GM18511 (cell line): ENCODE measurements at regions not wholly inside any gene's neighbourhood (a gene's known extent, or its start where the extent isn't known, plus 50 kb on each side); places are given as distances from the start of the nearest gene placed in this dataset.
"Not testable (repeated sequence)": the region's sequence is repeated elsewhere in the genome, so short reads cannot be mapped to it uniquely, and the experiment has no call there.

Source experiments
- ATAC-seq: cut with Tn5 transposase; IDR thresholded peaks from one replicate; pipeline ENCODE4 v1.9.1; 2021; ENCODE audit warnings: mild to moderate bottlenecking, moderate library complexity; ENCODE audit not compliant: unreplicated experiment

DNA sequence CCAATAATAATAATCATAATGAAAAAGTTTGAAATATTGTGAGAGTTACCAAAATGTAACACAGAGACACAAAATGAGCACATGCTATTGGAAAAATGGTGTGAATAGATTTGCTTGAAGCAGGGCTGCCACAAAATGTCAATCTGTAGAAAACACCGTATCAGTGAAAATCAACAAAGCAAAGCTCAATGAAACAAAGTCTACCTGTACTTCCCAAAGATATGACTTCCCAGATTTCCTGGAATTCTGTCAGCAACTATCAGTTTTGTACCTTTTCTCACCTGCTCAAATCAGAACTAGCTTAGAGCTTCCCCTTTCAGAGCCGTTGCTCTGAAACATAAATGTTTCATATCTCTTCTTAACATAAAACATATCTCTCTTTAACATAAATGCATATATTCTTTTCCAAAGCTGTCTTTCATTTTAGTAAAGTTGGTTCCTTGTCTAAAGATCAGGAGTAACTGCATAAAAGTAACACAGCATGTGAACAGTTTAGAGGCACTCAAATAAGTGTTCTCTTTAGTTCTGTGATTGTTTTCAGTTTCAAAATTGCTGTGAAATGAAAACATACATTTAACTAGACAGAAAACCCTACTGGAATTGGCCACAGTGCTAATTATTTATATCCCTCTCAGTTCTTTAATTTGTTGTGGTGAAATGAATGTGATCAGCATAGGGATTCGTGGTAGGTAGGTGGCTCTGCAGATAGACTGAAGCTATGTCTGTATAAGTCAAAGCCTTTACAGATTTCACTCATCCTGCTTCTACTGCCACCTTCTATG is 262.5 kb downstream of the KCNJ3 start:
- ATAC-seq, result peak; percentile 86

DNA sequence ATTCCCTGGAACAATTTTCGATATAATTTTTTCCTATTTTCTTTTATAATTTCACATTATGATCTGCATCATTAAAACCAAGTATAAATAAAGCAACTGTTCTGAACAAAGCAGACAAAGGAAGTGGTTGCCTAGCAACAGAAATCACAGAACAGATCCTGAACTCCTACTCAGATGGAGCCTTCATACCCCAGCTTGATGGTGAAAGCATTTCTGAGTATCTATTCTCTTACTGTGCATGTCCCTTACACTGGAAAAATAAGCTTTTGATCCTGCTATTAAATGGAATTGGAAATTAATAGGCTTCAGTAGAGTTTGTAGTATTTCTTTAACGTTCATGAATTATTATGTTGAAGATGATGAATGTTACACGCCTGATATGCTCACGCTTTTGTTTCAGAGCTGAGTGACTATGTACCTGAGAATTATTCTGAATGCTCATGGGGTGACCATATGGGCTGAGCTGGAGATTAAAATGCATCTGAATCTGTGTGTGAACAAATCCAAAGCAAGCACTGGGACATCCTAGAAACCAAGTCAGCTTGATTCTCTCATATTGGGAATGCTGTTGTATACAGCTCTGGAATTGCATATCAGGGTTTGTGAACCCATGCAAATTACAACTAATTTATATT is 254.0 kb downstream of the KCNJ3 start:
- ATAC-seq, result no peak

DNA sequence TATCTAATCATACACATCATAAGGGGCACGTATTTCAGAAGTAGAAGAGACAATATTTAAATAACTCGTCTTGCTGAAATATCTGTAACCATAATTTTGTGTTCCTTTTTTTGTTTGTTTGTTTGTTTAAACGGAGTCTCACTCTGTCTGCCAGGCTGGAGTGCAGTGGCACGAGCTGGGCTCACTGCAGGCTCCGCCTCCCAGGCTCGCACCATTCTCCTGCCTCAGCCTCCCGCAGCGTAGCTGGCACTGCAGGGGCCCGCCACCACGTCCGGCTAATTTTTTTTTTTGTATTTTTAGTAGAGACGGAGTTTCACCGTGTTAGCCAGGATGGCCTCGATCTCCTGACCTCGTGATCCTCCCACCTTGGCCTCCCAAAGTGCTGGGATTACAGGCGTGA is 248.9 kb downstream of the KCNJ3 start:
- ATAC-seq, result not testable (repeated sequence)

DNA sequence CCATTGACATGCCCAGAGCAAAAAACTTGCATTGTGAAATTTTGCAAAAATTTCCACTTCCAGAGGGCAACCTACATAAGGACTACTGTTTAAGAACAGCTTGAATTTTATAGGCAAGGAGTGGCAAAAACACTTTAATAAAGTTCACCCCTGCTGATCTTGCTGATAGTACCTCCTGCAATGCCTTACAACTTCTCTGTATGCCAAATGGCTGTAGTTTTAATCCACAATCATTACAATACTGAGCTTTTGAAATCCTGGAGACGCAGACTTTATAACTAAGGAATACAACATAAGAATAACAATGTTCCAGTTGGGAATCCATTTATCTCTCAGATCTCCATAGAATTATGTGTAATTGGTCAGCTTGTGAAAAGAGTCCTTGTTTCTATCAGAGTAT is 247.5 kb downstream of the KCNJ3 start:
- no peak for ATAC-seq

- ATAC-seq, result no peak
Observed at GRCh38 chr2:154941379-154941778, 242.9 kb downstream of the KCNJ3 start.

DNA sequence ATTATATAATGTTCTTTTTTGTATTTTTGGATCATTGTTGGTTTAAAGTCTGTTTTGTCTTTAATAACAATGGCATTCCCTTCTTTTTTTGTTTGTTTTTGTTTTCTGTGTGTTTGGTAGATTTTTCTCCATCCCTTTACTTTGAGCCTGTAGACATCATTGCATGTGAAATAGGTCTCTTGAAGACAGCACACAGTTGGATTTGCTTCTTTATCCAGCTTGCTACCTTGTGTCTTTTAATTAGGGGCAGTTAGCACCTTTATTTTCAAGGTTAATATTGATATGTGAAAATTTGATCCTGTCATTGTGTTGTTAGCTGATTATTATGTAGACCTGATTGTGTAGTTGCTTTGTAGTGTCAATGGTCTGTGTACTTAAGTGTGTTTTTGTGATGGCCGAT is 235.7 kb downstream of the KCNJ3 start:
- ATAC-seq, result no peak

- ATAC-seq, result no peak
Observed at GRCh38 chr2:154924531-154924930, 226.0 kb downstream of the KCNJ3 start.

DNA sequence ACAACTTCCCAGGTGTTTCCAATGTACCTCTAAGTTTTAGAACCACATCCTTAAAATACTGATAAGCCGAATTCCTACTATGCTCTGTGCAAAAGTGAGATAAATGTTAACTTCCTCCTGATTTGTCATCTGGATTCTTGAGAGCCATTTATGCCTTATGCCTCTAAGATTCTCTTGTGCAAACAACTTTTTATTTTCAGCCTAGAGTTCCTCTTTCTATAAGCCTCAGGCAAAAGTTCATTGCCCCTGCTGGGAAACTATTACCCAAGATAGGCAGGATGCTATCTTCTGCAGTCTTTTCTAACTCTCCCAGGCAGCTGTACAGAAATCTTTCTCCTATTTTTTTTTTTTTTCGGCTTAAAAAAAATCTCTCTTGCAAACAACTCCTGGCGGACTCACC is 216.1 kb downstream of the KCNJ3 start:
- no peak for ATAC-seq

GRCh38 chr2:154912215-154912614 is 213.7 kb downstream of the KCNJ3 start:
- ATAC-seq, result no peak

DNA sequence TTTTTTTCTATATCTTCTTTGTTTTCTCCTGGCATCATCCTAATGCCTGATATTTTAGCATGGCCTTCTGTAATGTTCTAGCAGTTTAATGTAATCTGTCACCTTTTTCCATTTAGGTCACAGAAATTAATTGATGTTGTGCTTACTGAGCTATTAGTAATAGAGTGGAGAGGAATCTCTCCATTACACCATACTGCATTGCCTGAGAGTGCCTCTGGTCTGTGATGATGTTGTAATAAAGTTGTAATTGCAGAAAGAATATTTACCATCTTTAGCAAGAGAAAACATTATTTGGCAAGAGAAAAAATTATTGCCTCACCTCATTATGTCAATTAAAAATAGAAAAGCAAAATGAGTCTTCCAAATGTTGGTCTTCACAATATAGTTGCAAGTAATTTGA is 213.2 kb downstream of the KCNJ3 start:
- ATAC-seq, result no peak

DNA sequence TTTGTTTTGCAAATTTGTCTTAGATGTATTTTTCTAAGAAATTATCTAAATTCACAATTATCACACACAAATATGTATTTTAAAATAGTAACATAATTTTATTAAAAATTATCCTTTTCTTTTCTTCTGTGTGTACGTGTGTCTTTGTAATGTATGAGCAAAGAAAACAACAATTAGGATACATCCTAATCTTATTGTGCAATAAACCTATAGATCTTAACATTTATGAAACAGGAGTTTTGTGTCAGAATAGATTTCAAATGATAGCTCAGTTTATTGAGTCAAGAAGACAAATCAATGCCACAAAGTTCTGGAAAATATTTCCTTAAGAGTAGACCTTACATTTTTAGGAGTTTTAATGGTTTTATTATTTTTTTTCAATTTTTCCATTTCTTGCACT is 212.2 kb downstream of the KCNJ3 start:
- no peak for ATAC-seq

GRCh38 chr2:154908327-154908726 is 209.8 kb downstream of the KCNJ3 start:
- ATAC-seq, result no peak
